Fibroblast of skin of right biceps (primary cell): ENCODE measurements at regions not wholly inside any gene's neighbourhood (a gene's known extent, or its start where the extent isn't known, plus 50 kb on each side); places are given as distances from the start of the nearest gene placed in this dataset.
A peak's percentile ranks its signal among the peaks of the same experiment; 100 is the strongest.
"Not testable (repeated sequence)": the region's sequence is repeated elsewhere in the genome, so short reads cannot be mapped to it uniquely, and the experiment has no call there.

Experiments used
- DNase-seq: peaks from one replicate; pipeline ENCODE4 v3.0.0-alpha.2; 2013

DNA sequence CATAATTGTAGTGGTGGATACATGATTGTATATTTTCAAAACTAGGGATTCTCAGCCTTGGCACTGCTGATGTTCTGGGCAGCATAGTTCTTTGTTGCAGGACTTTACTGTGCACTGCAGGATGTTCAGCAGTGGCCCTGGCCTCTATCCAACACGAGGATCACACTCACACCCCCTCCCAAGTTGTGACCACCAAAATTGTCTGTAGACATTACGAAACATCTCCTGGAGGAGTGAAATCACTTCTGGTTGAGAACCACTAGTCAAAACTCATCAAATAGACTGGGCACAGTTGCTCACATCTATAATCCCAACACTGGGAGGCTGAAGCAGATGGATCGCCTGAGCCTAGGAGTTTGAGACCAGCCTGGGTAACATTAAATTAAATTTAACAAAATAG, 123.1 kb upstream of the CDYL start:
- DNase-seq: no peak

DNA sequence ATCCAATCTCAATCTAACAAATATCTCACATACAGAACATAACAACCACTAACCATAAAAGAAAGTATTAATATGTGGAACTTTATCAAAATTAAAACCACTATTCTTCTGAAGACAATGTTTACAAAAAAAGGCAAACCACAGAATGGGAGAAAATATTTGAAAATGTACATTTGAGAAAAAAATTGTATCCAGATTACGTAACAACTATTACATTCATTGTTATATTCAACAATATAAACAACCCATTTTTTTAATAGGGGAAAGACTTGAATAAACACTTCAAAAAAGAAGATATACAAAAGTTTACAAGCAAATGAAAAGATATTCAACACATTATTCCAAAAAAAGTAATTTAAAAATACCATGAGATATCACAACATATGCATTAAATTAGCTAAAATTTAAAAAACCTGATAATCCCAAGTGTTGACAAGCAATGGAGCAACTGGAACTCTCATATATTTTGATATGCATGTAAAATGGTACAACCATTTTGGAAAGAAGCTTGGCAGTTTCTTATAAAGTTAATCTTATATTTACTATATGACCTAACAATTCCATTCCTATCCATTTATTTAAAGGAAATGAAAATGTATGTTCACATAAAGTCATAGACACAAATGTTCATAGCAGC, 124.3 kb upstream of the CDYL start:
- DNase-seq: no peak

DNA sequence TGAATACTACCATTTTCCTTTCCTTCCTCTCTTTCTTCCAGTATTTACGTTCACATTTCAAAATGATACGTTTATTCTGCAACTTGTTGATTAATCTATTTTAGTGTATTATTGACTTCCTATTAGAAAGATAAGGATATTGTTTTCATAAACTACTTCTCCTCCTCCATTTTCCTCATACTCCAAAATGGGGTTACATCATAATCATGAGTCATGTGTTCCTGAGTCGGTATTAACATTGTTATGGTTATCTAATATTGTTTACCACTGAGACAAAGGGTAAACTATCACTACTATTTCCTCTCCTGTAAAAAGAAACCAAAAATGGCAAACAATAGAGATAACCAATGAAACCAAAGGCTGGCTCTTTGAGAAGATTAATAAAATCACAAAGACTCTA, 126.5 kb upstream of the CDYL start:
- no peak for DNase-seq

DNA sequence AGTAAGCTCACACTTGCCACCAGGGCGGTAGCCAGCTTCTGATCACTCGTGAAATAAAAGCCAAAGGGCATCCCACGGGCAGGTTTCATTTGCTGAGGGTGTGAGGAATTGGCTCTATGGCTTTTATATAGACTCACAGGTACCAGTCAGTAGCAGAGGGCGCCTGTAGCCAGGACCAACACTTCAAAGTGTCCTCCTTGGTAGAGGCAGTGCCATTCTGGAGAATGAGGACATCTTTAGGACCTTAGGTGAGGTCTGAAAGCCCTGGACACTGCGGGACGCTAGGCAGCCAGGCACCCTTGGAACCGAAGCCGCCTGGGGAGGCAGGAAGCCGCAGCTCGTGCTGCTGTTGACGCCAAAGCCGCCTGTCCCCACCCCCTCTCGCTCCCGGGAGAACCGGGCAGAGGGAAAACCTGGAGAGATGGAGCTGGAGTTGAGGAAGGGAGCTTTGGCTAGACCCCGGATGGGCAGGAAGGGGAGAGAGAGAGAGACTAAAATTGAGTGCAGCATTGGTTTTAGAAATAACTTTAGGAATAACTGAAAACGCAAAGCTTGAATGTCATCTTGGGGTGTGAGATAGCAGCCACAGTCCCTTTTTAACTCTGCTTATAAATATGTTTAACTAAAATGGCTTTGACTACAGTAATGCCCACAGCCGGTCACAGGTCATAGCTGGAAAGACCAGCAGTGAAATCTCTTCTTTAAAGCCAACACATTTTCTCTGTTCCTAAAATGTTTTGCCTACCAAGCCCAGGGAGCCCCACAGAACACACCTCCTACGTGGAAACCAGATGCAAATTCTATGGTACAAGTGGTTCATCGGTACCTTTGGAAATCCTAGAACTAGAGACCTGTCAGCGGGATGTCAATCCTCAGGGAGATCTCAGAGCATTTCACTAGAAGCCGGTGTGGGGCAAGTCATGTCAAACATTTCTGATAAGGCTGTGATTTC, 128.5 kb upstream of the CDYL start:
- peak; percentile 85 for DNase-seq

DNA sequence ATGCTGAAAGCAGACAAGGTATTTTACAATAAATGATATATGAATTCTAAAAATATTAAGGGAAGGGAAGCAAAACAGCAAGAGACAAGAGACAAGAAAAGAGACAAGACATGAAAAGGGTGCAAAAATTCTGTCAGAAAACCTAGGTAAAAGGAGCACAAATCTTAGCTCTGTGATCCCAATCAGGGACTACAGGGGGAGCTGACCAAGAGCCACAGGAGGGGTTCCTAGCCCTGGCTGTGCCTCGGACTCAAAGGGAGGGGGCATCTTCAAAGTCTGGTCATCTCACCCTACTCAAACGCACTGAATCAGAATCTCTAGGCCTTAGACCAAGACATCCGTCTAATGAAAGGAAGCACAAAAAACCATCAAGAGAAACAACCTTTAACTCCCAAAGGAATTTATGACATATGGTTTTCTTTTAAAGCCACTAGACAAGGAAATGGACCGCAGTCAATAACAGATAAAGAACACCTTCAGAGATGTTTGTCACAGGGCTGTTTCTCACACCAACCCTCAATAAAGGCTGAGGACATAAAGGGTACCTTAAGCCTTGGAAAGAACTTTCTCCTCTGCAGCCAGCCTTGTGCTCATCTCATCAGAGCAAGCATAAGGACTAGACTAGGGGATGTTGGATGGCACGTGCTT, 130.4 kb upstream of the CDYL start:
- no peak for DNase-seq

DNA sequence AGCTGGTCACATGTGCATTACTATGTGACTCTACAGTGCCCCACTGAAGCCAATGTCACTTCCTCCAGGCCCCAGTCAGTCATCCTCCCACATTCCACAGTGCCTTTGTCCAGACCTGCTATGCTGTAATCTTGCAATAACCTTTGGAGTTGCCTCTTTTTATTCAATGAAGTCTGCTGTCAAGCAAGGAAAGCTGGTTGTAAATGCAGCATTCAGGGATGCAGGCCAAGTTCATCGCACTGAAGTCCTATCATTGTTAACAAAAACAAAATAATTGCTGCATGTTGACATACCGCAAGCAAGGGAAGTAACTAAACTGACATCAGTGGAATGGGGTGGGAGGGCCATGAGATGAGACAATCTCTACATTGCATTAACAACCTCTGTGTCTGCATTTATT, 131.2 kb upstream of the CDYL start:
- DNase-seq: no peak

DNA sequence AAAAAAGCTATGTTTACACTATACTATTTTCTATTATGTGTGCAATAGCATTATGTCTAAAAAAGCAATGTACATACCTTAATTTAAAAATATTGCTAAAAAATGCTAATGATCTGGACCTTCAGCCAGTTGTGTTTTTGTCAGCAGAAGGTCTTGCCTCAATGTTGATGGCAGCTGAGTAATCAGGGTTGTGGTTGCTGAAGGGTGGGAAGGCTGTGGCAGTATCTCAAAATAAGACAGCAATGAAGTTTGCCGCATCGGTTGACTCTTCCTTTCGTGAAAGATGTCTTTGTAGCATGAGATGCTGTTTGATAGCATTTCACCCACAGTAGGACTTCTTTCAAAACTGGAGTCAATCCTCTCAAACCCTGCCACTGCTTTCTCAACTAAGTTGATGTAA, 134.7 kb upstream of the CDYL start:
- DNase-seq: no peak

DNA sequence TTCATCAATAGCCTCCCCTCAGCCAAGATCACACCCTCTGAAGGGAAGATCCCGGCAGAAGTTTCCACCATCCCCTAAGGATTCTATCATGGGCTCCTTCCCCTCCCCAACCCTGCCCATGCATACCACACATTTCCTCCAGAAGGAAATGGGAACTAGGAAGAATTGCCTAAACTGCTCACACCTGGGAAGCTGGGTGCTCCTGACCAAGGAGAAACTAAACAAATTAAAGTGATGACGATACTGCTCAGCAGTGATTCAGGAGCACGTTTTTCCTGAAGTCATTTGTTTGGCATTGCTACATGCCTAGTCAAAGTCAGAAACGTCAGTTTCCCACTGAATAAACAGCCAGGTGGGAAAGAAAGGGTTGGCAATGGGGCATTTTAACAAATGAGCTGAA, 136.1 kb upstream of the CDYL start:
- DNase-seq: no peak

DNA sequence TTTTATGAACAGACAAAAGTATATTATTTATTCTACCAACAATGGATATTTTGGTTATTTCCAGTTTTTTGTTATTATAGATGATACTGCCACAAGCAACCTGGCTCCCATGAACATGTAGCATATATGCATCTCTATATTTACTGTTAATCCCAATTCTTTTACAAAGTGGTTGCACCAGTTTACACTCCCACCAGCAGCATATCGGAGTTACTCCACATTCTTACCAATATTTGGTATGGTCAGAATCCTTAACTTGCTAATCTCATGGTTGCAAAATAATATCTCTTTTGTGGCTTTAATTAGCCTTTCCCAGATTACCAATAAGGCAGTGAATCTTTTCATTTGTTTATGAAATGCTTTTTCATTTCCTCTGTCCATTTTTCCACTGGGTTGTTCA, 137.6 kb upstream of the CDYL start:
- no peak for DNase-seq

DNA sequence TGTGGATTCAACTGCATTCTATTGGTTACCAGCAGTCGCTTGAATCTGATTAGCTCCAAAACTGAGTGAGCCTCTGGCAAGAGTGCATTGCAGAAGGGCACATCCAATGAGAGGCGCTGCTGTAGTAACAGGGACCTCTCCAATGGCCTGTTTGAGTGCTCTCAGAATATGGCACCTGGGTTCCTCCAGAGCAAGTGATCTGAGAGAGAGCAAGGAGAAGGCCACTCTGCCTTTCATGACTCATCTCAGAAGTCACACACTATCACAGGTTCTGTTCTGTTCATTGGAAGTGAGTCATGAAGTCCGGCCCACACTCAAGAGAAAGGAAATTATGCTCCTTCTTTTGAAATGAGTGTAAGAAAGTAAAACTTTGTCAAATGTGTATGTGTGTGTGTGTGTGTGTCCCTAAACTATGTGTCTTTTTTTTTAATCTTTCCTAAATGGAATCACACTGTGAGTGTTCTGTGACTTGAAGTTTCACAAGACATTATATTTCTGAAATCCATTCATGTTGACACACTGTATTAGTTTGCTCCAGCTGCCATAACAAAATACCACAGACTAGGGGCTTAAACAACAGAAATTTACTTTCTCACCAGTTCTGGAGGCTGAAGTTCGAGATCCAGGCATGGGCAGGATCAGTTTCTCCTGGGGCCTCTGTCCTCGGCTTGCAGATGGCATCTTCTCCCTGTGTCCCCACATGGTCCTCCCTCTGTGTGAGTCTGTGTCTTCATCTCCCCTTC, 138.3 kb upstream of the CDYL start:
- peak; percentile 72 for DNase-seq

DNA sequence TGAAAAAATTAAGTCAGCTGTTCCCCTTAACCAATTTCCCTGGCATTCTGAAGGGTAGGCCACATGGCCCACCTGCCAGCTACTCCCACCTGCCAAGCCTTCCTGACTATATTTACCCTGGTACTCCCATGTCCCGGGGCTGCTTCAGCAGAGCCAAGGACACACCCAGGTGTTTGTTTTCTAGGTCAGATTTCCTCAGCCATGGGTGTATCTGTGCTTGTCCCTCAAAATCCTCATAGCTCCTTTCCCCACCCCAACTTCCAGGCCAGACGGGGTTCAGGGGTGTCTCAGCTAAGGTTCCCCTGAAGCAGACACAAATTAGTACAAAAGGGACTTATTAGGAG, 139.4 kb upstream of the CDYL start:
- no peak for DNase-seq

DNA sequence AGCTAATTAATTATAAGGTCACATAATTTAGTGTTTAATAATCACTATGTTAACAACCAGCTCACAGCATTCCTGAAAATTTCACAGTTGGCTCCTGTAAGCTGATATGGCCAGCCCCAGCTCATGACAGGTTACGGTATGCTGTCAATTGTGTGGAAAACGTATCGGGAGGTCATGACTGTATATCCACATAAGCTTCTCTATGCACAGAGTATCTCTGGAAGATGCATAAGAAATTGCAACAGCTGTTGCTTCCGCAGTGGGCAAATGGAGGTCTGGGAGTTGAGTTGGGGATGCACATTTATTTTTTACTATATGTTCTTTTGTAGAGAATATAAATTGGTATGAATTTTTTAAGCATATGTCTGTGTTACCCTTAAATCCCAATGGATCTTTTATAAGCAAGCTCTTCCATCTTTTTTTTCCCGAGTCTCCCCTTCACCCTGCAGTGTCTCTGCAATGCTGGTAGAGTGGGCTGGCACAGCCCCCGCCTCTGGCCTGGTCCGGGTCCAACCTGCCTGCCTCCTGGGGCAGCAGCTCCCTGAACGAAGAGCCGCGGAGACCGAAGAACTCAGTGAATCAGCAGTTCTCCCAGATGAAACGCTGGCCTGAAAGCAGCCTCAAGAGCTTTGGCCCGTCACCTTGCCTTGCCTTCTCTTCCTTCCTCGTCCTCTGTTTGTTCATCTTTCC, 139.9 kb upstream of the CDYL start:
- no peak for DNase-seq

DNA sequence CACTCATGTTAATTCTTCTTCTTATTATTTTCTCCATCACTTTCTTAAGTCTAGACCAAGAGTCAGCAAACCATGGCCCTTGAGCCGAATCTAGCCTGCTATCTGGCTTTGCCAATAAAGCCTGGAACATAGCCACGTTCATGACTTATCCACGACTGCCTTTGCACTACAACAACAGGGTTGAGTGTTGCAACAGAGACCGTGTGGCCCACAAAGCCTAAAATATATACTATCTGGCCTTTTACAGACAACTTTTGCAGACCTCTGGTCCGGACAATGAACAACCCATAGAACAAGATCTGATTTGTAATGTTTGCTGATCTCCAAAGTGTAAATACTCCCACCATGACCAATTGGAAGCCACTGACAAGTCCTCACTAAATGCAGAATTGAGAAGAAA, 140.5 kb upstream of the CDYL start:
- DNase-seq: no peak

DNA sequence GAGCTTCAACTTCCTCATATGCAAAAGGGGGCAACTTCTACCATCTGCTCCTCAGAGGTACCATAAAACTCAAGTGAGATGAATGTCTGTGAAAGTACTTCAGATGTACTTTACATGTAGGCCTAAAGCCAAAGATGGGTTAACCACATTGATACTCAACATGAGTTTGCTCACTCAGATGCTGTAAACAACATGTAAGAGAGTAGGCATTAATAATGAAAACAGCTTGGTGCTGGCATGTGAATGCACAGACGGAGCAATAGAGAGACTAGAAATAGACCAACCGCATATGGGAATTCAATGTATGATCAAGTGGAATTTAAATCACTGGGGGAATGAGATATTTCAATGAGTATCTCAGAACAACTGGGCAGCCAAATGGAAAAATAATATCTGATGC, 143.8 kb upstream of the CDYL start:
- DNase-seq: no peak

DNA sequence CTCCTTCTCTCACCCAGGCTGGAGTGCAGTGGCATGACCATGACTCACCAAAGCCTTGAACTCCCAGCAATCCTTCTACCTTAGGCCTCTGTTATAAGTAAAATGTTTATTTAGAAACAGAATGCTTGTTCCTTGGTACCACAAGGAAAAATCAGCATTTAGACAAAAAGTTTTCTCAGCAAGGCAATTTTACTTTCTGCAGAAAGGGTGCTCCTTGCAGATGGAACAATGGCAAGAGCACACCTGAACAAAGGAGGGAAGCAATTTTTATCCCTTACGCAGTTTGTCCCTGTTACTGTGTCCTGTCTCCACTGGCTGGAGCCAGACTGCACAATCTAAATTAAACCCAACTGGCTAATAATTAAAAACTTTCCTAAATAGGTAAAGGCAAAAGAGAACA, 146.4 kb upstream of the CDYL start:
- not testable (repeated sequence) for DNase-seq

DNA sequence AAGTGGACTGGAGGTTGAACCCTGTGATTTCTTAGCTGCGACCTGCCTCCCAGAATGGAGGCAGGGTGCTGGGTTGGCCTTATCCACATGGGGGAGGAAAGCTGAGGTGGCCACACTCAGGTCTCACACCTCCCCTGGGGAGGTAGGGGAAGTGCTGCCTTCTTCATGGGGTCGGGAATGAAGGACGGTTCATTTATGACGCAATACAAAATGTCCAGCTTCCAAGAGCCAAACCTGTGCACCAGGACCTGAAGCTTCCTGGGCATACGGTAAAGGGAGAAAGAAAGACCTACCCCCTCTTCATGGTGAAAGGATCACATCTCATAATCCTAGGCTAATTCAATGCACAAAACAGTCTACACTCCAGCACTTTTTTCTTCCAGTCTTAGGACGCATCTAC, 150.6 kb upstream of the CDYL start:
- no peak for DNase-seq

DNA sequence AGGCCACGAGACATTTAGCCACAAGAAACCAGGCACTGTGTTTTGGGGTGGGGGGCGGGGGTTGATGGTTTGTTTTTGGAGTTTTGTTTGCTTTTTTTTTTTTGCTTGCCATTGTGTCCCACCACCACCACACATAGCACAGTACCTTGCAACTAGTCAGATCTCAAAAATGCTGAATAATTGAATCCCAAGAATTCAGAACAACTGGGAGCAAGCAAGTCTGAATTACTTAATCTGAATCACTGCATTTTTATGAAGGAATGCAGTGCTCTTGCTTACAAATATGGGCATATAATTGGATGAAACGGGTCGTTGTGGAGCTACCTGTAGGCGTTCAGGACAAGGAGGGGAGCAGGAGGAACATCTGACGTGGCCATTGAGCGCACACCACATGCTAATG, 151.5 kb upstream of the CDYL start:
- peak; percentile 26 for DNase-seq

DNA sequence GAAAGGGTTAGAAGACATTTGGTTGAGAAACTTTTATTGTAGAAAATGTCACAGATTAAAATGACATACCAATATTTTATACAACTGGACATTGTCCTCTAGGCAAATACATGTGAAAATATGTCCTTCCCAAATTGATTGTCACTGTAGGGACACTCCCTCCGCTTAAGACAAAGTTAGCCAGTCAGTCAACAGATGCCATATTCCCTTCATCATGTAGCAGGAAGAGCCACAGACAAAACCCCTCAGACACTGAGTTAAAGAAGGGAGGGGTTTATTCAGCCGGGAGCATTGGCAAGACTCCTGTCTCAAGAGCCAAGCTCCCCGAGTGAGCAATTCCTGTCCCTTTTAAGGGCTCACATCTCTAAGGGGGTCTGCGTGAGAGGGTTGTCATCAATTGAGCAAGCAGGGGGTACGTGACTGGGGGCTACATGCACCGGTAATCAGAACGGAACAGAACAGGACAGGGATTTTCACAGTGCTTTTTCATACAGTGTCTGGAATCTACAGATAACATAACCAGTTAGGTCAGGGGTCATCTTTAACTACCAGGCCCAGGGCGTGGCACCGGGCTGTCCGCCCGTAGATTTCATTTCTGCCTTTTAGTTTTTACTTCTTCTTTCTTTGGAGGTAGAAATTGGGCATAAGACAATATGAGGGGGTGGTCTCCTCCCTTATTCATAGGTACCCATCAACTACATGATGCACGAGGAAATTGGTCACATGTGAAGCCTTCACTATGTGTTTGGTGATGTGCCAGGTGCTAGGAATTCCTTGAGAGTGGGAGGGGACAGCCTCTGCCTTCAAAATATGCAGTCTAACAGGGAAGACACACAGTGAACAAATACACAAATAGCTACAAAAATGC, 155.7 kb upstream of the CDYL start:
- no peak for DNase-seq

DNA sequence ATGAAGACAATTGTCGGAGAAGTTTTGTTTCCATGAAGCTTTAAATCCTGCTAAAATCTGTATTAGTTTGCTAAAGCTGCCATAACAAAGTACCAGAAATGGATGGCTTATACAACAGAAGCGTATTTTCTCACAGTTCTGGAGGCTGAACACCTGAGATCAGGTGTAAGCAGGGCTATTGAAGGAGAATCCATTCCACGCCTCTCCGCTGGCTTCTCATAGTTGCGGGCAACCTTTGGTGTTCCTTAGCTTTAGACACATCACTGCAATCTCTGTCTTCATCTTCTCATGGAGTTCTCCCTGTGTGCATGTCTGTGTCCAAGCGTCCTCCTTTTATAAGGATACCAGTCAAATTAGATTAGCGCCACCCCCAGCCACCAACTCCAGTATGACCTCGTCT, 159.9 kb upstream of the CDYL start:
- DNase-seq: no peak

DNA sequence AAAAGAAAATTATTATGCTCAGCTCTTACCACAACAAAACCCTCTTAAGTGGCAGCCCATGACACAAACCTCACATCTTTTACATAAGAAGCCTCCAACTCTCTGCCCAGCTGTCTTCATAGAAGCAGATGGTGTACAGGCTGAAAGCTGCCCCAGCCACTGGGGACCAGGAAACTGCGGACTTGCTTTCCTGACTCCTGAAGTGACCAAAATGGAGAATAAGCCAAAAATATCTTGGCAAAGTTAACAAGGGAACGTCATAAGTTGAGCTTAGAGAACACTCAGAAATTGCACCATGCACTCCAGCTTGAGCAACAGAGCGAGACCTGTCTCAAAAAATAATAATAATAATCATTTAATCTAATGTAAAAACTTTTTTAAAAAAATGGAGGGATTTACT, 160.3 kb upstream of the CDYL start:
- DNase-seq: no peak

DNA sequence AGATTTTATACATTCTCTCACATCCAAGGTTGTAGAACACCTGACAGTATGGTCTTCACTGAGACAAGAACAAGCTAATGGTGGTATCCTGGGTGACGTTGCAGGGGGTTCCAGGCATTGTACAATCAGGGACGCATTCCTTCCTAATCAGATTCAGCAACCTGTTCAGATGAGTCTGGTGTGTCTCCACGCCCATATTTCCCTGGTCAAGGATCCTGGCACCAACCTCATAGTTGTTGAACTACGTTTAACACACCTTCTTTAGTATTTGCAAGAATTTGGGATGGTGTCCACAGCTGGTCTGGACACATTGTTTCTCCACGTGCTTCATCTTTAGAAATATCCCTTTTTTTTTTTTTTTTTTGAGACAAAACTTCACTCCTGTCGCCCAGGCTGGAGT, 161.0 kb upstream of the CDYL start:
- no peak for DNase-seq

DNA sequence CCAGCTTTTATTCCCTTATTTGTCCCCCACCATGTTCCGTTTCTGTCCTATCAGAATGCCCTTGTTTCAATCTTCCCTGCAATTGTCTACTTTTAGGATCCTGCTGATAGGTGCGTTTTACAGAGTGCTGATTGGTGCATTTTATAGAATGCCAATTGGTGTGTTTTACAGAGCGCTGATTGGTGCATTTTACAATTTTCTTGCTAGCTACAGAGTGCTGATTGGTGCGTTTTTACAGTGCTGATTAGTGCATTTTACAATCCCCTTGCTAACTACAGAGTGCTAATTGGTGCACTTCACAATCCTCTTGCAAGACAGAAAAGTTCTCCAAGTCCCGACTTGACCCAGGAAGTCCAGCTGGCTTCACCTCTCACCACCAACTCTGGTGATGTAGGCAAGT, 161.6 kb upstream of the CDYL start:
- no peak for DNase-seq
